GM21447 (cell line): ENCODE measurements at regions not wholly inside any gene's neighbourhood (a gene's known extent, or its start where the extent isn't known, plus 50 kb on each side); places are given as distances from the start of the nearest gene placed in this dataset.
"Not testable (repeated sequence)": the region's sequence is repeated elsewhere in the genome, so short reads cannot be mapped to it uniquely, and the experiment has no call there.

Experiments used
- ATAC-seq: cut with Tn5 transposase; IDR thresholded peaks from one replicate; pipeline ENCODE4 v1.9.1; 2021; ENCODE audit not compliant: unreplicated experiment

GRCh38 chr4:75194180-75194579, 261.3 kb downstream of the PARM1 start:
- no peak for ATAC-seq

GRCh38 chr4:75192182-75192581, 259.3 kb downstream of the PARM1 start:
- ATAC-seq, result not testable (repeated sequence)

GRCh38 chr4:75189711-75190335, 256.9 kb downstream of the PARM1 start:
- ATAC-seq, result no peak

GRCh38 chr4:75180790-75181776, 248.2 kb downstream of the PARM1 start:
- peak; percentile 95 for ATAC-seq

- no peak for ATAC-seq
Observed at GRCh38 chr4:75180217-75180616, 247.3 kb downstream of the PARM1 start.

GRCh38 chr4:75179510-75179909, 246.6 kb downstream of the PARM1 start:
- no peak for ATAC-seq

GRCh38 chr4:75172551-75172950, 239.6 kb downstream of the PARM1 start:
- ATAC-seq, result peak; percentile 92

- ATAC-seq, result no peak
Observed at GRCh38 chr4:75169427-75169826, 236.5 kb downstream of the PARM1 start.

- no peak for ATAC-seq
Observed at GRCh38 chr4:75169020-75169419, 236.1 kb downstream of the PARM1 start.

- ATAC-seq, result no peak
Observed at GRCh38 chr4:75168548-75168947, 235.6 kb downstream of the PARM1 start.

- not testable (repeated sequence) for ATAC-seq
Observed at GRCh38 chr4:75165100-75165499, 232.2 kb downstream of the PARM1 start.

GRCh38 chr4:75158451-75158850, 225.5 kb downstream of the PARM1 start:
- no peak for ATAC-seq

GRCh38 chr4:75154994-75155393, 222.1 kb downstream of the PARM1 start:
- ATAC-seq, result no peak

GRCh38 chr4:75146223-75146622, 213.3 kb downstream of the PARM1 start:
- no peak for ATAC-seq

- ATAC-seq, result no peak
Observed at GRCh38 chr4:75144475-75144874, 211.6 kb downstream of the PARM1 start.

- no peak for ATAC-seq
Observed at GRCh38 chr4:75142850-75143249, 209.9 kb downstream of the PARM1 start.

- ATAC-seq, result no peak
Observed at GRCh38 chr4:75142382-75142781, 209.5 kb downstream of the PARM1 start.

- no peak for ATAC-seq
Observed at GRCh38 chr4:75141162-75141561, 208.2 kb downstream of the PARM1 start.

- no peak for ATAC-seq
Observed at GRCh38 chr4:75137302-75137701, 204.4 kb downstream of the PARM1 start.

GRCh38 chr4:75135068-75135825, 202.3 kb downstream of the PARM1 start:
- peak; percentile 72 for ATAC-seq

- ATAC-seq, result not testable (repeated sequence)
Observed at GRCh38 chr4:75126870-75127269, 194.0 kb downstream of the PARM1 start.
